DMS114 treated with DMSO at 0.1 percent for 48 hours (cell line): ENCODE measurements at regions not wholly inside any gene's neighbourhood (a gene's known extent, or its start where the extent isn't known, plus 50 kb on each side); places are given as distances from the start of the nearest gene placed in this dataset.
"Not testable (repeated sequence)": the region's sequence is repeated elsewhere in the genome, so short reads cannot be mapped to it uniquely, and the experiment has no call there.

Experiments
- DNase-seq: peaks from one replicate; lab custom pipeline; 2025; ENCODE audit not compliant: unreplicated experiment; lab: John Stamatoyannopoulos, UW

DNA sequence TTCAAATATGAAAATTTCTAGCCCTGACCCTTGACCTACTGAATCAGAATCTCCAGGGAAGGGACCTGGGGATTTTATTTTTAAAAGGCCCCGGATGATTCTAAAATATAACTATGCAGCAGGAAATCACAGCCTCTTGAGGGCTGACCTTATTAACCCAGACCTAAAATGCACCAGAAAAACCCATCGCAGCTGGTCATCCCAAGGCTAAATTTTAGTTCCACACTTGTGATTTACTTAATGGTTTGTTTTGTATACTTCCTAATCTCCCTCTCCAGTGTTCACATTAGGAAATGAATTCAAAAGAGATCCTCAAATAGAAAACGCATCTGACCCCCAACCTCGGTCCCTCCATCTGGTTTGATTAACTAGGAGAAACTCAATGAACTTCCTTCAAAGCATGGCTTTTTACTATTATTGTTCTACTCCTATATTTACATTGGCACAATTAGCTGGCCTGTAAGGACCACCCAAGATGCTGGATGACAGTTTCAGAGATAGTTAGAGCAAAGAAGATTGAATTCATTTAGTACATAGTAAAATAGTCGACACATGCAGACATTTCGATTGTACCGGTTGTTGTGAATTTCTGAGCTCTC is 147.8 kb upstream of the MED14 start:
- DNase-seq = no peak

DNA sequence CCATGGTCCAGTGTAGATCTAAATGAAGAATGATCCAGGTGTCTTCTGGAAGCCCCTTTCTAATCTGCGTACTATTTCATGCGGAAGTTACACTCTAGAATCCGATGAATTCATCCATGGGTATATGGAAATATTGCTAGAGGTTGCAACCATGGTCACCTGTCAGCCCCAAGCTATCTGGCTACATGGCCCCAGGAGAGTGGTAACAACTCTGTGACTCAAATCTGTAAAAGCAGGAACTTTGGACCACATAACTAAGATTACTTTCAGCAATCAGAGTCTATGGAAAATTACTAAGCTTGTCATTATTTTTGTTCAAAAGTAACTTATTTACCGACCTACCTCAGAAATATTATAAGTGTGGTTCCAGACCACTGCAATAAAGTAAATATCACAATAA is 150.6 kb upstream of the MED14 start:
- DNase-seq = no peak

DNA sequence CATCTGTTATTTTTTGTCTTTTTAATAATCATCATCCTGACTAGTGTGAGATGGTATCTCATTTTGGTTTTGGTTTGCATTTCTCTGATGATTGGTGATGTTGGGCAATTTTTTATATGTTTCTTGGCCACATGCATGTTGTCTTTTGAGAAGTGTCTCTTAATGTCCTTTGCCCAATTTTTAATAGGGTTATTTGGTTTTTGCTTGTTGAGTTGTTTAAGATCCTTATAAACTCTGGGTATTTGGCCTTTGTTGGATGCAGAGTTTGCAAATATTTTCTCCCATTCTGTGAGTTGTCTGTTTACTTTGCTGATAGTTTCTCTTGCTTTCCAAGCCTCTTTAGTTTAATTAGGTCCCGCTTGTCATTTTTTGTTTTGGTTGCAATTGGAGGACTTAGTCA is 152.1 kb upstream of the MED14 start:
- DNase-seq = no peak

DNA sequence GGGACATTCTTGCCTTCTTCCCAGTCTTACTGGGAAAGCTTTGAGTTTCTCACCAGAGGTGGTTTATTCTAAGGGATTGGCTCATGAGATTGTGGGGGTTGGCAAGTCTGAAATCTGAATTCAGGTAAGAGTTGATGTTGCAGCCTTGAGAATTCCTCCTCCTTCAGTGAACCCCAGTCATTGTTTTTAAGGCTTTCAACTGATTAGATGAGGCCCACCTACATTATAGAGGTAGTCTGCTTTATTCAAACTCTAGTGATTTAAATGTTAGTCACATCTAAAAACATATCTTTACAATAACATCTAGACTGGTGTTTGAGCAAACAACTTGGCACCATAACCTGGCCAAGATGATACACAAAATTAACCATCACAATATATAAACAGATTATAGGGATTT is 156.5 kb upstream of the MED14 start:
- DNase-seq = no peak

DNA sequence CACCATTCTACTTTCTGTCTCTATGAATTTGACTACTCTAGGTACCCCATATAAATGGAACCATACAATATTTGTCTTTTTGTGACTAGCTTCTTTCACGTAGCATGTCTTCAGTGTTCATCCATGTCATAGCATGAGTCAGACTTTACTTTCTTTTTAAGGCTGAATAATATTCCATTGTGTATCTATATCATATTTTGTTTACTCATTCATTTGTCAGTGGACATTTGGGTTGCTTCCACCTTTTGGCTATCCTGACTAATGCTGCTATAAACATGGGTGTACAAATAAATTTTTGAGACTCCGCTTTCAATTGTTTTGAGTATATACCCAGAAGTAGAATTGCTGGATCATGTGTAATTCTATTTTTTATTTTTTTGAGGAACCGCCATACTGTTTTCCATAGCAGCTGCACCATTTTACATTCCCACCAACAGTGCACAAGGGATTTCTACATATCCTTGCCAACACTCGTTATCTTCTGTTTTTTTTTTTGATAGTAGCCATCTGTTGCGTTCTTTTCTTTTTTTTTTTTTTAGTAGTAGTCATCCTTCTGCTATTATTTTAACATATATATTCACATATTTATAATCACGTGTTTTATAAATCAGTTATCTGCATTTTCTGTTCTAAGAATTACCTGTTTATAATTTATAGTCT is 158.0 kb upstream of the MED14 start:
- no peak for DNase-seq

DNA sequence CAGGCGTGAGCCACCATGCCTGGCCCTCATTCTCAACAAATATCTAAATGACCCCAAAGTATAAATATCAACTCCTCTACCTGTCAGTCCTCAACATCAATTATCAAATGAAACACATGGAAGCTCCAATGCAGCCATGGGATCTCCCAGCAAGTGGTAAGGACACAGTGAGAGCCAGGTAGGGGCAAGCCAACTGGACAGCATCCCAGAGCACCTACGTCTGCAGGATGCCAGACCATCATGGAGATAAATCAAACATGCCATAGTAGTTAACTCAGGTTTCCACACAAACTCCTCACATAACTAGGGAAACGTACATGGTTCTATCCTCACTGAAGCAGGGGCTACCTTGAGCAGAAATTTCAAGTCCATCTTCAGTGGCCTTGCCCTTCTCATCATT is 159.9 kb upstream of the MED14 start:
- no peak for DNase-seq

DNA sequence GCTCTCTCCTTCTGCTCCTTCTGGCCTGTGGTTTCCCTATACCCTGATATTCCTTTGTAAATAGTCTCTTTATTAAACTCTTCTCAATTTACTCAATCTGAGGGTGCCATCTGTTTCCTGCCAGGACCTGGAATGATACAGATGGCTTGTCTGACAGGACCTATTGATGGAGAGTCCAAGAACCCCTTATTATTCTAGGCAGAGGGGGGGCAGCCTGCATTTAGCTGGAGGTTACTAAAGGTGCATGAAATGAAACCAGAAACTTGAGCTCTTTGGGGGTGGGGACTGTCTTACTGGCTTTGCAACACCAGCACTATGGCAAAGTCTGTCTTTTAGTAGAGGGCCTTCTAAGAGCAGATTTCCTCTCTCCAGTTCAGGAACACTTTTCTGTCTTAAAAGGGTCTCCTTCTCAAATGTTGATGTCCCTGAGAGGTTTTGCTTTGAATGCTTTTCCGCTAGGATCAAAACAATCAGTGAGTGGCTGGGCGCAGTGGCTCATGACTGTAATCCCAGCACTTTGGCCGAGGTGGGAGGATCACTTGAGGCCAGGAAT is 162.5 kb upstream of the MED14 start:
- DNase-seq = no peak

DNA sequence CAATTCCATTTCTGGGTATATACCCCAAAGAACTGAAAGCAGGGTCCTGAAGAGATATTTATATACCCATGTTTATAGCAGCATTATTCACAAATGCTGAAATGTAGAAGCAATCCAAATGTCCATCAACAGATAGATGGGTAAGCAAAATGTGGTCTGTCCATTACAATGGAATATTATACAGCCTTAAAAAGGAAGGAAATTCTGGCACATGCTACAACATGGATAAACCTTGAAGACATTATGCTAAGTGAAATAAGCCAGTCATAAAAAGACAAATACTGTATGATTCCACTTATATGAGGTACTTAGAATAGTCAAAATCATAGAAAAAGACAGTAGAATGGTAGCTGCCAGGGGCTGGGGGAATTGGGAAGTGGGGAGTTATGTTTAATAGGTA is 169.4 kb upstream of the MED14 start:
- not testable (repeated sequence) for DNase-seq

DNA sequence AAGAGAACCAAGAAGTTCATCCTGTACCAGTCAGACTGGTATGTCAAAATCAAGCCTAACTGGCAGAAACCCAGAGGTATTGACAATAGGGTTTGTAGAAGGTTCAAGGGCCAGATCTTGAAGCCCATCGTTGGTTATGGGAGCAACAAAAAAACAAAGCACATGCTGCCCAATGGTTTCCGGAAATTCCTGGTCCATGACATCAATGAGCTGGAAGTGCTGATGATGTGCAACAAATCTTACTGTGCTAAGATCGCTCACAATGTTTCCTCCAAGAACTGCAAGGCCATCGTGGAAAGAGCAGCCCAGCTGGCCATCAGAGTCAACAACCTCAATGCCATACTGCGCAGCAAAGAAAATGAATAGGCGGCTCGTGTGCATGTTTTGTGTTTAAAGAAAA is 172.7 kb upstream of the MED14 start:
- no peak for DNase-seq

DNA sequence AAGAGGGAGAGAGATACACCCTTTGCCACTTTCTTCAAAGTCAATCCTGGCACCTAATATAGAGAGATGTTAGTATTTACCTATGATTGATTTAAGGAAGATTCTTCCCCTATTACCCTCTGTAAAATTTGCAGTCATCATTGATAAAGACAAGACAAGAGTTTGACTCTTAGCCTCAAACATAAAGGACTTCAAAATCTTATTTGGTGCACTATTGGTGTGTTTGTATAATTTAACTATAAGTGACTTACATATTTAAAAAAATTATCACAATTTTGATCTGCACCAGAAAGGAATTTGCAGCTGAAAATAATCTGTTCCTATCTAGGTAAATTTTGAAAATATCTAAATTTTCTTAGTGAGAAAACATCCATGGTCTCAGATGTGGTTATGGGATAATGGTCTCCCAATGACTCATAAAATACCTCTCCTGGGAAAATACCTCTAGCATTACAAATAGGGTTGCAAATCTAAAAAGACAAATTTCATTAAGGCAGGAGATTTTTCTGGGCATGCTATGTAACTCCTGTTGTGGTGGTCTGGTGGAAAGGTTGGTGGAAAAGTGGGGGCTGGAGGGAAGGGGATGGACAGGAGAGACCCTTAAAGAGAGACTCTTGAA is 173.6 kb upstream of the MED14 start:
- no peak for DNase-seq

DNA sequence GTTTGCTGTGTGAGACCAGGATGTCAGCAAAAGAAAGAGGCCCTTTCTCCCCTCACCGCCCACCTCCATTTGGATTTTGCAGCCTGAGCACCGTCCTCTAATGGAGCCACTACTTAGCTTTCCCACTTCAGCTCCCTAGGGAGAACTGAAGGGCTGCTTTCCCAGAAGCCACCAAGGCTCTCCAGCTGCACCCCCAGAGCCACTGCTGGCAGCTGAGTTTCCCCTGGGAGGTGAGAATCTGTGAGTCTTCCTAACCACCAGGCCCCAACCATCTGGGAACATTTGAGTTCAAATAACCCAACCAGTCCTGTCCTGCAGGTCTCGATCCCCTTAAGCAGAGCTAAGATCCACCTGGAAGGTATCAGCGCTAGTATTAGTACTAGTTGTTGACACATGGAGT is 173.1 kb upstream of the USP9X start:
- DNase-seq = no peak

DNA sequence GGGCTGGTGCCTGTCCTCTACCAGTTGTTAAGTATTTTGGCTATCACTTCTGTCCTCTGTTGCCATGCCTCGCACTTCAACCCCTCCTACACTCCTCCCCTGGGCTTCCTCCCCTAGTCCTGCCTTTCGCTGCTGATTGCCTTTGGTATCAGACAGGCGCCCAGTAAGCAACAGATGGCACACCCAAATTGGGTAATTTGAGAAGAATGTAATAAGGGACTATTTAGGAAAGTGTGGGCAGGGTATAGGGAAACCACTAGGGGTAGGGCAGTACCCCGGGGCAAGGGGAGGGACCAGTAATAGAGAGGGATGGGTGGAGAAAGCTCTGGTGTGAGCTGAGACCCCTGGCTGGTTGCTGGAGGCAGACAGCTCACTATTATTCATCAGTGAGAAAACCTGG is 172.7 kb upstream of the USP9X start:
- DNase-seq = no peak

DNA sequence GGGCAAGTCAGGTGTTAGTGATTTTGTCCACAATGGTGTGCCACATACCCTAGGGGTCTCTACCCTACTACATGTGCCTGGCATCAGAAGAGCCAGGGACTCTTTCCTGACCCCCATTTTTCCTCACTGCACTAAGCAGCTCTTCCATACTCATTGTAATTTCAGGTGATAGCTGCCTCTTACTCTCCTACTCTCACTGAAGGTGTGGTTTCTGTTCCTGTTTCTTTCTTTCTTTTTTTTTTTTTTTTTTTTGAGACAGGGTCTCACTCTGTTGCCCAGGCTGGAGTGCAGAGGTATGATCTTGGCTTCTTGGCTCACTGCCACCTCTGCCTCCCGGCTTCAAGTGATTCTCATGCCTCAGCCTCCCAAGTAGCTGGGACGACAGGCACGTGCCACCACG is 164.9 kb upstream of the USP9X start:
- no peak for DNase-seq

DNA sequence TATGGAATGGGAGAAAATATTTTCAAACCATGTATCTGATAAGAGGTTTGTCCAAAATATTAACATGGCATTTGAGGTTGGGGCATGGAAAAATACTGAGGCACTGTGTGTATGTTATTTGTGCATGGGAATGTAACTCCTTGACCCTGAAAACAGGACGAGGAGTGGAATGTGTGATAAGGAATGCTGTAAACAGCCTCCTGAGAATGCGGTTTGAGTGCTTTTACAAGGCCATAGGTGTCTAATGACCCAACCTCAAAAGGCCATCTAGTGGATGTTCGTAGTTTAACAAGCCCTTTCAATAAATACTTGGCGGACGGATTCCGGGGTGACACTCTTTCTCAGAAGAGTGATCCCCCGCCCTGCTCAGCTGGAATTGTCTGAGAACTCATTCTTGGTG is 162.9 kb upstream of the USP9X start:
- DNase-seq = no peak

DNA sequence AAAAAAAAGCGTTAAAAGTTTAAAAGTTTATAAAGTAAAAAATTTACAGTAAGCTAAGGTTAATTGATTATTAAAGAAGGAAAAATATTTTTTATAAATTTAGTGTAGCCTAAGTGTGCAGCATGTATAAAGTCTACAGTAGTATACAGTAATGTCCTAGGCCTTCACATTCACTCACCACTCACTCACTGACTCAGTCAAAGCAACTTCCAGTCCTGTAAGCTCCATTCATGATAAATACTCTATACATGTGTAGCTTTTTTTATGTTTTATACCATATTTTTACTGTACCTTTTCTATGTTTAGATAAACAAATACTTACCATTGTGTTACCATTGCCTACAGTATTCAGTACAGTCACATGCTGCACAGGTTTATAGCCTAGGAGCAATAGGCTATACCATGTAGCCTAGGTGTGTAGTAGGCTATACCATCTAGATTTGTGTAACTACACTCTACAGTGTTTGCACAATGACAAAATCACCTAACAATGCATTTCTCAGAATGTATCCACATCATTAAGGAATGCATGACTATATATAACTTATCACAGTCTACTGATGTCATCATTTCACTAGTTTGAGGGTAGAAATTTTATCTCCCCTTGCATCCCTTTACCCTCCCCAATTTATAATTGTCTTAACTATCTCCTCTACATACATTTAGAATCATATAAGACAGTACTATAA is 158.4 kb upstream of the USP9X start:
- not testable (repeated sequence) for DNase-seq

DNA sequence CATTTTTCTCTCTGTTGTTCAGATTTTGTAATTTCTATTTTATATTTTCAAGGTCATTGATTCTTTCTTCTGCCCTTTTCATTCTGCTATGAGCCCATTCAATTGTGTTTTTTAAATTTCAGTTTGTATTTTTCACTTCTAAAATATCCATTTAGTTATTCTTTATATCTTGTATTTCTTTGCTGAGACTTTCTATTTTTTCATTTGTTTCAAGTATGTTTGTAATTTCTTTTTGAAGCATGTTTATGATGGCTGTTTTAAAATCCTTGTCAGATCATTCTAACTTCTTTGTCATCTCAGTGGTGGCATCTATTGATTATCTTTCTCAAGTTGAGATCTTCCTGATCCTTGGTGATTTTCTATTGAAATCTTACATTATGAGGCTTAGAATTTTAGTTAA is 157.2 kb upstream of the USP9X start:
- DNase-seq = no peak

DNA sequence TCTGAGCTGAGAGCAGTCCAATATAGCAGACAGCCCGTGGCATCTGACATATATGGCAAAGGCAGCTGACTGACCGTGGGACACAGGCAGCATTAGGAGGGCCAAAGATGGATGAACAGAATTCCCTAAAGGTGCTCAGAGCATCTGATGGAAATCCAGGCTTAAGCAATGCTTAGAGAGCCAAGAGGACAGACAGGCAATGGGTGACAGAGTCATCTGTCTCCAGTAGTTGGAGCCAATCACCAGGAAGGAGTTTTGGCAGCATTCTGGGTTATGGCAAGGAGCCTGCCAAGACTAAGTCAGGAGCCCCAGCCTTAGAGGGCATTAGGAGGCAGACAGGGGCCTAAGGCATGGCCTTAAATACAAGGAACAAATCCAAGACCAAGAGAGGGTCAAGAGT is 153.3 kb upstream of the USP9X start:
- DNase-seq = no peak

DNA sequence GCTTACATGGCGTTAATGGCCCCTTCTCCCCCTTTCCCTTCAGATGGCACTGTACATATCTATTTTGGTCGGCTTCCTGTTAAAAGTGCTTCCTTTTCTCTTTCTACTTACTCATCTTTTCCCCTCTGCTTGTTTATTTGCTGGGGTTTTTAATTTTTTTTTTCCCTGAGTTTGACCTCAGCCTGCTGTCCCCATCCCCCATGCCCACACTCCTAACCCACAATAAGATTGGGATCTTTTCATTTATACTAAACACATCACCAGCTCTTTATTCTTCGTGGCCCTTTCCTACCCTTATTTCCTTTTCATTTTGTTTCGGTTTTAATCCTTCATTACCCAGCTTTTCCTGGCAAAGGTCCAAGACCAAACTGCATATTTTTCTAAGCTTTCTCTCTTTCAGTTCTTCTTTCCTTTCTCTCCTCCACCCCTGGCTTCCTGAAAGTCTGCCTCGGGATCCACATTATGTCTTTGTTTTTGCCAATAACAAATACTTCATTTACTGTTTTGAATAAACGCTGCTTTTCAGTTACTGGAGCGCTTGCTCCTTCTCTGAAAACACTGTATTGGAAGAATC is 152.0 kb upstream of the USP9X start:
- no peak for DNase-seq

DNA sequence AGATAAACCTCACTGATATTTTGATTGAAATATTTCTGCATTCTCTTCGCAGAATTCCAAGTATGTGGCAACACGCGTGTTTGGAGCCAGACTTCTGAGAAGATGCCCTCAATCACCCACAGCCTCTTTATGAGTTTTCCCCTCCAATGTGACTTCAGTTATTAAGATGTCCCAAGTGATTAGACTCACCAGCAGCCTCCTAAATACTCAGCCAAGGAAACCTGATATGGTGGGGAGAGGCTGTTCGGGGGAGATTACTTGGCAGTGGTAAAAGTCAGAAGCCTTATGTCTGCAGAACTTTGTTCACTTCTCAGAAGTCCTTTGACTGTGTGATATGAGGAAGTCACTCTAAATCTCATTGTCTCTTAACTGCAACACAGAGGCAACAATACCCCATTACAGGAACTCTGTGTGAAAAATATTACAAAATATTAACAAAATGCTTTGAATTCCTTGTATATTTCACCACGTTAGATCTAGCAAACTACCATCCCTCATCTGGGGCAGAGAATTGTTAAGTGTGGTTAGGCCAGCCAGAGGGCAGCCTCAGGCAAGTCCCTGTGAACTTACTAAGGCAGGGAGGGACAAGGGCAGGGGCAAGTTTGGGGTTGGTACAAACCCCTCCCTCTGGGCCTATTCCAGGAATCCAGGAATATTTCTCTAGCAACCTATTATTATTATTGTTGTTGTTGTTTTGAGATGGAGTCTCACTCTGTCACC is 151.4 kb upstream of the USP9X start:
- no peak for DNase-seq

DNA sequence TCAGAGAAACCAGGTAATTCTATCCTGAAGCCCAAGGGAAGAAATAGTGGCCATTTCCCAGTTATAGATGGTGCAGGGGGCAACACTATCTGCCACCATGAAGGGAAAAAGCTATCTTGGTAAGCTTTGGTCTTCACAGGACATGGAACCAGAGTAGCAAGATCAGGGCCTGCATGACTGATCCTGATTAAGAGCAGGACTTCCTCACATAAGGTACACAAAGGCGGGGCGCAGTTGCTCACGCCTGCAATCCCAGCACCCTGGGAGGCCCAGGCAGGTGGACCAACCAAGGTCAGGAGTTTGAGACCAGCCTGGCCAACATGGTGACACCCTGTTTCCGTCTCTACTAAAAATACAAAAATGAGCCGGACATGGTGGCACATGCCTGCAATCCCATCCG is 148.4 kb upstream of the USP9X start:
- no peak for DNase-seq

DNA sequence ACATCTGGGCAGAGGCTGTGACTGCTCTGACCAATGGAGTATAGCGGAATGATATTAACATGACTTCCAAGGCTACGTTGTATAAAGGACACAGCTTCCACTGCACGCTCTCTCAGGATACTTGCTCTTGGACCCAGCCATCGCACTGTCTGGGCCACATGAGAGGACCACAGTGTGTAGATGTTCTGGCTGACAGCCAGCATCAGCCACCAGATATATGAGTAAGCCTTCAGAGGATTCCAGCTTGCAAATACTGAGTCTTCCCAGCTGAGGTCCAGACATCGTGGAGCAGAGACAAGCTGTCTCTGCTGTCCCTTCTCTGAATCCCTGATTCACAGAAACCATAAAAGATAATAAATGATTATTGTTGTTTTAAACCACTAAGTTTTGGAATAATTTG is 146.8 kb upstream of the USP9X start:
- DNase-seq = no peak
